C4-2B (cell line): ENCODE measurements at regions not wholly inside any gene's neighbourhood (a gene's known extent, or its start where the extent isn't known, plus 50 kb on each side); places are given as distances from the start of the nearest gene placed in this dataset.

Source experiments
- ZFX ChIP-seq: fragments of 450-650 bp; IDR thresholded peaks from 2 replicates; pipeline ENCODE4 v1.6.1; 2017
- TF ChIP-seq, protein P1 (sequence below): fragments of 450-650 bp; conservative IDR thresholded peaks from 2 replicates; pipeline ENCODE4 v1.5.1; 2017; ENCODE audit warnings: mild to moderate bottlenecking

DNA sequence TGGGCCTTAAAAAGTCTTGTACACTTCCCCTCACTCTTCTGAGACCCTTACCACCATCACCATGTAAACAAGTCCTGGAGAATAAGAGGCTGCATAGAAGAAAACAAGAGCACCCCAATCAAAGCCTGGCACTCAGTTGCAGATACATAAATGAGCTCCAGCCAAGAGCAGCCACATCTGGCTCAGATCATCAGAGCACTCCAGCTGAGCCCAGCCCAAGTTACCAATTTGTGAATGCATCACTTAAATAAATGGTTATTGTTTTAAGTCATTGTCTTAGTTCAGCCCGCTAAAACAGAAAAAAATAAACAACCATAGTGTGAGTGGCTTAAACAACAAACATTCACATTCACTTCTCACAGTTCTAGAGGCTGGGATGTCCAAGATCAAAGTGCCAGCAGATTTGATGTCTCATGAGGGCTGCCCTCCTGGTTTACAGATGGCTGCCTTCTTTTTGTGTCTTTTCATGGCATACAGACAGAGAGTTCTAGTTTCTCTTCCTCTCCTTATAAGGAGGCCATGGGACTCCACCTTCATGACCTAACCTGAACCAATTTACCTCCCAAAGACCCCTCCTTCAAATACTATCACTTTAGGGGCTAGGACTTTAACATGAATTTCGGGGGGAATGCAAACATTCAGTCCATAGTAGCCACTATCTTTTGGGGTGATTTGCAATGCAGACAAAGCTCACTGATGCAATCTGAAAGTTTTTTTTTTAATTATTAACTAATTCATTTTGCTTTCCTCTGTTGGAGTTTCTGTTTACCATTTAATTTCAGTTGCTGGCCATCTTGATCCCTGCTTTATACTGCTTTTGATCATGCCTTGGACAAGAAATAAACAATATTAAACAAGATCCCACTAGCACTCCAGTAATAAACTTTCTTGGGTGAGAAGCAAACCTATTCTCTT, 187.5 kb upstream of the ACVR2A start:
- TF ChIP-seq, protein P1, sequence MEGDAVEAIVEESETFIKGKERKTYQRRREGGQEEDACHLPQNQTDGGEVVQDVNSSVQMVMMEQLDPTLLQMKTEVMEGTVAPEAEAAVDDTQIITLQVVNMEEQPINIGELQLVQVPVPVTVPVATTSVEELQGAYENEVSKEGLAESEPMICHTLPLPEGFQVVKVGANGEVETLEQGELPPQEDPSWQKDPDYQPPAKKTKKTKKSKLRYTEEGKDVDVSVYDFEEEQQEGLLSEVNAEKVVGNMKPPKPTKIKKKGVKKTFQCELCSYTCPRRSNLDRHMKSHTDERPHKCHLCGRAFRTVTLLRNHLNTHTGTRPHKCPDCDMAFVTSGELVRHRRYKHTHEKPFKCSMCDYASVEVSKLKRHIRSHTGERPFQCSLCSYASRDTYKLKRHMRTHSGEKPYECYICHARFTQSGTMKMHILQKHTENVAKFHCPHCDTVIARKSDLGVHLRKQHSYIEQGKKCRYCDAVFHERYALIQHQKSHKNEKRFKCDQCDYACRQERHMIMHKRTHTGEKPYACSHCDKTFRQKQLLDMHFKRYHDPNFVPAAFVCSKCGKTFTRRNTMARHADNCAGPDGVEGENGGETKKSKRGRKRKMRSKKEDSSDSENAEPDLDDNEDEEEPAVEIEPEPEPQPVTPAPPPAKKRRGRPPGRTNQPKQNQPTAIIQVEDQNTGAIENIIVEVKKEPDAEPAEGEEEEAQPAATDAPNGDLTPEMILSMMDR, result no peak
- no peak for TF ChIP-seq ZFX
